Stimulated activated naive CD4-positive, alpha-beta T cell (primary cell): ENCODE measurements at regions not wholly inside any gene's neighbourhood (a gene's known extent, or its start where the extent isn't known, plus 50 kb on each side); places are given as distances from the start of the nearest gene placed in this dataset.

Source experiments
- DNase-seq, 6 experiments: peaks; one replicate each; lab custom pipeline; 2025; lab: John Stamatoyannopoulos, UW

DNA sequence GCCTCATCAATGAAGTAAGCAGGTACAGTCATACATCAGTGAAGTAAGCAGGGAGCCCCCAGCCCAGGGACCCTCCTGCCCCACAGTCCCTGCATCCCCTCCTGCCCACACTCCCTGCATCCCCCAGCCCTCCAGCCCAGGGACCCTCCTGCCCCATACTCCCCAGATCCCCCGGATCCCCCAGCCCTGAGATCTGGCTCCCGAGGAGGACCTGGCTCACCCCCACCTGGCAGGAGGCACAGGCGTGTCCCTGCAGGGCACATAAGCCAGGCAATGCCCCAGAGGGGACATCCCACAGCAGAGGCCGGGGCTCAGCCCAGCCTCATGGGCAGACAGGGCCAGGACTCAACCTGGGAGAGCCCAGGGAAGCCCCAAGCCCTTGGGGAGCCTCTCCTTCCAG is 53.6 kb upstream of the TPM4 start:
- no peak for DNase-seq

DNA sequence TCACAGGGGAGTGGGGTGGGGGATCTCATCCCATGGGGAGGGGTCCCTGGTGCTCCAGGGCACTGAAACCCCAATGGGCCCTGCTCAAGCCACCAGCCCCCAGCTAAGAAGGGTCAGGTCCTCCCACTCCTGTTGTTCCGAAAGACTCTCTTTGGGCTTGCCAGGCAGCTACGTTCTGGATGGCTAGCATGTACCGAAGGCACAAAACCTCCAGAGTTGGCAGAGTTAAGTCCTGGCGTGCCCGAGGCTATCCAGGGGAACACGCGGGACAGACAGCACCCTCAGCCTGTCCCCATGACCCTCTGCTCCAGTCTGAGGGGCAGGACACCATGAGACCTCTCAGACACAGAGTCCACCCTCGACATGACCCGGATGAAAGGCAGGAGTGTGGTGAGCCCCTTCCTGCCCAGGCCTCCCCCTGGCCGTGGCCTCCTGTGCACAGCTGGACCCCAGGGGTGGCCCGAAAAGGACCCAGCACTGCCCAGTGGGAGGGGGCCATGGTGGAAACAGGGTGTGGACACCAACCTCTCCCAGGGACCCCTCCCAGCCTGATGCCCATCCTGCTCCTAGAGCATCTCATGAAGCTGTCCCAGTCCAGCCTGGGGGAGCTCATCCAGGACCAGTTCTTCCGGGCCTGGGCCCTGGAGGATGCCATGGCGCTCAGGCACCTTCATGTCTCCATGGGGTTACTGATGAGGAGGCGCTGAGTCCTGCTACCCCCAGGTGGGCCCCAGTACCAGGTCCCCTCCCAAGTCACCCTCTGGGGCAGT is 53.0 kb upstream of the TPM4 start:
- DNase-seq, result no peak

DNA sequence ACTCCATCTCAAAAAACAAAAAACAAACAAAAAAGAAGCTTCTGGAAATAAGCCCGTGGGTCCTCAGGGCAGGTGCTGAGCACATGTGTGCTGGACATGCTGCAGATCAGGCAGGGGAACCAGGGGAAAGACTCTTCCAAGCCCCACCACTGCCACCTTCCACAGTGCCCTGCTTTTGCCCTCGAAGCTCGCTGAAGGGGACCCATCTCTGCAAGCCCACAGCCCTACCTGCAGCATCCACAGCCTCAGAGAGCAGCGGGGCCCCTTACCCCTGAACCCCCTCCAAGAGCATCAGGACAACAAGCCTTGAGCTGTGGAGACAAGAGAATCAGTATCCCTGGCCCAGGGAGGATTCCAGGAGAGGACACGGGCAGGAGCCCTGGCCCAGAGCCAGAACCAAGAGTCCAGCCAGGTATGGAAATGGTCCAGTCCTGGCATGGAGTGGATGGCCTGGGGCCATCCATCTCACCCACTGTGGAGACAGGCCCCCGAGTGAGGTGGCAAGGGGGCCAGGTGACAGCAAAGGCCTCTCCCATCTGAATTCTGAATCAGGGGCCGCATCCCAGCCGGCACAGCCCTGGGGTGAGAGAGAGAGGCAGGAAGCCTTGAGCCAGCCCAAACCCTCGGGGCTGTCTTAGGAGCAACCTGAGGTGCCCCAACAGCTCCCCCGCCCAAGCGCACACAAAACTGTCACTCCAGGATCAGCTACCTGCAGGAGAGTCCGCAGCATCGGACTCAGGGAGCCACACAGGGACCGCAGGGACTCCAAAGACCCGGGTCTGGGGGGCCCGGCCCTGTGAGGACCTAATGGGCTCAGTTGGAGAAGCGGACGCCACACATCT is 51.8 kb upstream of the TPM4 start:
- no peak for DNase-seq

DNA sequence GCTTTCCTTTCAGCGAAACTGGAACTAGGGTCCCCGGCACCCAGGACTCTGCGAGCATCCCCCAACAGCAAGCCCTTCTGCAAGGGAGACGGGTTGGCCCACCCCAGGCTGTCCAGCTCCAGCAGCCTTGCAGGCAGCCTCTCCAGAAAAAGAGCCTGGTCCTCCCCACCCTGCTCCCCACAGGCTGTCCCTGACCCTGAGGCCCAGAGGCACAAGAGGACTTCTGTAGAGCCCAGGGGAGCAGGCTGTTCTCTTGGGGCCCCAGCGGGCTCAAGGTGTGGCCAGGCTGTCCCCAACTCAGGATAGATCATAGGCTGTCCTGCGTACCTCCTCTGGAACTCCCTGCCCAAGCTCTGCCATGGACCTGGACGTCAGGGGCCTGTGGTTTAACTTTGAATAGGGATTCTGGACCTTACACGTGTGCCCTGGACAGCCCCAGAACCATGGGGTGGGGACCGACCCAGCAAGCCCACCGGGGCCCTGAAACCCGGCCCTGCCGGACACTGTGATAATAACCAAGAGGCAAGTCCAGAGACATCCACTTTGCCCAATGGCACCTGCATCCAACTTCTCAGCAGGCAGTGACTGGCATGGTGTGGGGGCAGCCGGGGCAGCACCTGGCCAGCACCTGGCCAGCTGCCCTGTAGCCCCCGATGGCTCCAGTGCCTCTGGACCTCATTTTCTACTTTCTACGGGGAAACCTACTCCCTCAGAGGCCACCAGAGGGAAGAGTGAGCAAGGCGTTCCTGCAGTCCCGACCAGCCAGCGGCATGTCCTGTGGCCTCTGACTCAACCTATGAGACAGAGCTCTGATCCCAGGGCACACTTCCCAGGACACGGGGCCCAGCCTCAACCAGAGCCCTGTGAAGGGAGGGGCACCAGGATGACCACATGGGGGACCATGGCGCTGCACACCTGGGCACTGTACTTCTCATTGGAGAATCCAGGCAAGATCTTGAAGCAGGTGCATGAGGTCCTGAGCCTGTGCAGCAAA is 50.9 kb upstream of the TPM4 start:
- peak in 1 of 6 experiments; percentile 5 for DNase-seq

DNA sequence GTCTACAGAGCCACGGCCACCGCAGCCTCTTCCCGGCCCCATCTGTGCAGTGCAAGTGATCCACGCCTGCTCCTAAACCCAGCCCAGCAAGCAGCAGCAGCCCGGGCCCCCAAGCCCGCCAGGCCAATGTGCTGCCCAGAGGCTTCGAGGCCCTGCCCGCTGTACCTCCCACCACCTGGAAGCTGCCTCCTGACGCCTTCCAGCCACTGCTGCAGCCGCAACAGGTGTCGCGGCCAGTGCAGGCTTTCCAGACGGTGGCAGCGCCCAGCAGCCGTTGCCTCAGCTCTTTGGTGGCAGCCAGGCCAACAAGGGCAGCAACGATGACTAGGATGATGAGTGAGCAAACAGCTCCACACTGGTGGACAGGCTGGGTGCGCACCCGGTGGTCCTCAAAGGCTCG is 50.2 kb upstream of the TPM4 start:
- DNase-seq, result no peak
